Hepatocyte (in vitro differentiated cells): ENCODE measurements at regions not wholly inside any gene's neighbourhood (a gene's known extent, or its start where the extent isn't known, plus 50 kb on each side); places are given as distances from the start of the nearest gene placed in this dataset.

Experiments used
- EZH2 ChIP-seq: fragments of 200-600 bp; sonication (generic); IDR thresholded peaks from 2 replicates; pipeline ENCODE4 v1.6.1; 2016; ENCODE audit warnings: antibody characterized with exemption, mild to moderate bottlenecking, borderline replicate concordance
- EZH2phosphoT487 ChIP-seq: fragments of 200-600 bp; sonication (generic); IDR thresholded peaks from one replicate; pipeline ENCODE4 v1.6.1; 2018; ENCODE audit warnings: antibody characterized with exemption, mild to moderate bottlenecking, low read depth, moderate library complexity; ENCODE audit not compliant: unreplicated experiment, severe bottlenecking
- TF ChIP-seq, protein P1 (sequence below): fragments of 200-600 bp; sonication (generic); IDR thresholded peaks from 2 replicates; pipeline ENCODE4 v1.5.1; 2016; ENCODE audit warnings: antibody characterized with exemption, mild to moderate bottlenecking; ENCODE audit not compliant: poor library complexity

DNA sequence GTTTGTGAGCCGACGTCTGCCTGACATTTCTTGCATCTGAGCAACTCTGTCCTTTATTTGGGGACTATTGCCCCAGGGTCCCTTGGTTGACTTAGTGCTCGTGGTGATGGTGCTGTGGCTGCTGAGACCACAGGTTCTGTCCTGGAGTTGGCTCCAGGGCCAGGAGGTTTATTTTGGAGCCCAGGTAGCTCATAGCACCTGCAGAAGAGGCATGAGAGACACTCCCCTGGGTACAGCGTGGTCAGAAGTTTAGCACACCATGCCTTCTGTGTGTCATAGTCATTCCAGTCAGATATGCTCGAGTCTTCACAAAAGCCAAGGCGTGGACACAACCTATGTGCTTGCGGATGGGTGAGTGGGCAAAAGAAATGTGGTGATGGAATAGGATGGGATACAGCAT is 496.9 kb downstream of the TCERG1L start:
- TF ChIP-seq, protein P1, sequence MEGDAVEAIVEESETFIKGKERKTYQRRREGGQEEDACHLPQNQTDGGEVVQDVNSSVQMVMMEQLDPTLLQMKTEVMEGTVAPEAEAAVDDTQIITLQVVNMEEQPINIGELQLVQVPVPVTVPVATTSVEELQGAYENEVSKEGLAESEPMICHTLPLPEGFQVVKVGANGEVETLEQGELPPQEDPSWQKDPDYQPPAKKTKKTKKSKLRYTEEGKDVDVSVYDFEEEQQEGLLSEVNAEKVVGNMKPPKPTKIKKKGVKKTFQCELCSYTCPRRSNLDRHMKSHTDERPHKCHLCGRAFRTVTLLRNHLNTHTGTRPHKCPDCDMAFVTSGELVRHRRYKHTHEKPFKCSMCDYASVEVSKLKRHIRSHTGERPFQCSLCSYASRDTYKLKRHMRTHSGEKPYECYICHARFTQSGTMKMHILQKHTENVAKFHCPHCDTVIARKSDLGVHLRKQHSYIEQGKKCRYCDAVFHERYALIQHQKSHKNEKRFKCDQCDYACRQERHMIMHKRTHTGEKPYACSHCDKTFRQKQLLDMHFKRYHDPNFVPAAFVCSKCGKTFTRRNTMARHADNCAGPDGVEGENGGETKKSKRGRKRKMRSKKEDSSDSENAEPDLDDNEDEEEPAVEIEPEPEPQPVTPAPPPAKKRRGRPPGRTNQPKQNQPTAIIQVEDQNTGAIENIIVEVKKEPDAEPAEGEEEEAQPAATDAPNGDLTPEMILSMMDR: no peak
- no peak for TF ChIP-seq EZH2phosphoT487
- TF ChIP-seq EZH2: no peak
